PC-3 (cell line): ENCODE measurements at regions not wholly inside any gene's neighbourhood (a gene's known extent, or its start where the extent isn't known, plus 50 kb on each side); places are given as distances from the start of the nearest gene placed in this dataset.

Experiments
- ATAC-seq: fragments of 200-7000 bp; cut with Tn5 transposase; 2 replicates; pipeline ENCODE4 v1.9.1; 2020; ENCODE audit warnings: mild to moderate bottlenecking, moderate library complexity
- BruUV-seq: library from RNA; stranded (reverse); fragments of 400-500 nt; replicated peaks from 2 replicates; lab custom pipeline; 2021; lab: Mats Ljungman, UMichigan
- CTCF ChIA-PET: fragments of 300-600 bp; sonication (Branson Sonifier 250); formaldehyde crosslinking; loops from one replicate; lab custom pipeline; 2022; ENCODE audit warnings: antibody characterized with exemption; lab: Charles Lee
- POLR2A ChIA-PET: fragments of 300-600 bp; sonication (Branson Sonifier 250); formaldehyde crosslinking; loops from one replicate; lab custom pipeline; 2022; ENCODE audit warnings: antibody characterized with exemption; ENCODE audit not compliant: unreplicated experiment; lab: Charles Lee
- DNase-seq: peaks from one replicate; pipeline ENCODE4 v3.0.0-alpha.2; 2015
- H2AFZ ChIP-seq: fragments of 300-600 bp; sonication (generic); 2 replicates; pipeline ENCODE4 v1.6.0; 2016; ENCODE audit warnings: antibody characterized with exemption, low read length
- H3F3A ChIP-seq: fragments of 300-600 bp; sonication (generic); one replicate; pipeline ENCODE4 v1.6.0; 2017; ENCODE audit warnings: antibody characterized with exemption, low read length, control low read depth, mild to moderate bottlenecking; ENCODE audit not compliant: unreplicated experiment
- H3K27ac ChIP-seq: fragments of 300-600 bp; sonication (generic); 2 replicates; pipeline ENCODE4 v1.5.1; 2016; ENCODE audit warnings: mild to moderate bottlenecking, low read length
- H3K27me3 ChIP-seq: fragments of 300-600 bp; sonication (generic); 2 replicates; pipeline ENCODE4 v1.6.1; 2016; ENCODE audit warnings: low read length, mixed read lengths
- H3K36me3 ChIP-seq: fragments of 300-600 bp; sonication (generic); 2 replicates; pipeline ENCODE4 v1.6.1; 2016; ENCODE audit warnings: low read depth, mixed run types, low read length, mixed read lengths
- H3K4me1 ChIP-seq: fragments of 300-600 bp; sonication (generic); 2 replicates; pipeline ENCODE4 v1.5.1; 2016; ENCODE audit warnings: low read length; ENCODE audit not compliant: insufficient read depth
- H3K4me2 ChIP-seq: fragments of 300-600 bp; sonication (generic); 2 replicates; pipeline ENCODE4 v1.6.0; 2016; ENCODE audit warnings: low read length
- H3K4me3 ChIP-seq: fragments of 300-600 bp; sonication (generic); 2 replicates; pipeline ENCODE4 v1.5.1; 2016; ENCODE audit warnings: mild to moderate bottlenecking, low read length, mixed read lengths
- H3K79me2 ChIP-seq: fragments of 300-600 bp; sonication (generic); 2 replicates; pipeline ENCODE4 v1.6.1; 2017; ENCODE audit warnings: low read length, mixed read lengths
- H3K9ac ChIP-seq: fragments of 300-600 bp; sonication (generic); 2 replicates; pipeline ENCODE4 v1.6.0; 2016; ENCODE audit warnings: mild to moderate bottlenecking, low read length
- H3K9me2 ChIP-seq: fragments of 300-600 bp; sonication (generic); replicated peaks from 2 replicates; pipeline ENCODE4 v1.6.1; 2016; ENCODE audit warnings: mixed run types, low read length, mixed read lengths
- H3K9me3 ChIP-seq: fragments of 300-600 bp; sonication (generic); 2 replicates; pipeline ENCODE4 v1.6.1; 2016; ENCODE audit warnings: low read length, mixed read lengths
- H4K20me1 ChIP-seq: fragments of 300-600 bp; sonication (generic); 2 replicates; pipeline ENCODE4 v1.6.1; 2016; ENCODE audit warnings: low read length, mixed read lengths
- EZH2 ChIP-seq: fragments of 300-600 bp; sonication (generic); IDR thresholded peaks from one replicate; pipeline ENCODE4 v1.6.1; 2017; ENCODE audit warnings: antibody characterized with exemption, mild to moderate bottlenecking, low read length; ENCODE audit not compliant: unreplicated experiment
- EZH2phosphoT487 ChIP-seq: fragments of 300-600 bp; sonication (generic); IDR thresholded peaks from 2 replicates; pipeline ENCODE4 v1.6.1; 2018; ENCODE audit warnings: mild to moderate bottlenecking, antibody characterized with exemption, low read length, borderline replicate concordance
- intact Hi-C: fragments of 100-400 bp; cut with micrococcal nuclease; formaldehyde crosslinking; loops from 2 replicates; pipeline ENCODE4 v1.9.0; 2023
- TF ChIP-seq, protein P1 (sequence below): fragments of 300-600 bp; sonication (generic); conservative IDR thresholded peaks from 2 replicates; pipeline ENCODE4 v1.5.1; 2017; ENCODE audit warnings: antibody characterized with exemption, low read depth, mild to moderate bottlenecking, low read length

DNA sequence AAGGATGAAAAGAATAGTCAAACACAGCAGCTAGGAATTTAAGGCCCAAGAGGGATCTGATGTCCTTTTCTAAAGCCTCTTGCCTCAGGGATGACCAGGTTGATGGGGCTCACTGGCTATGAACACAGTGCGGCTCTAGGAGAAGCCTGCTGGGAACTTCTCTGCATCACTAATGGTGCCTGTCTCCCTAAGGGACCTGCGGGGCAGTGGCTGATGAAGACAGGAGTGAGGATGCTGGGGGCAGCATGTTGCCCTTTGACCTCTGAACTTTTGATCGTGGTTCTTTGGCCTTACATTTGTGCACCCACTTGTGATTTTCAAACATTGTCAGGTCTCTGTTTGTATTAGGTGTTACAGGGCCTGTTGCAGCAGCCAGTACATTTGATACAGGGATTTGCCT lies 64.9 kb upstream of the KLHL25 start:
- Histone ChIP-seq H3K4me3 (no peak overlapping the region), H3K79me2 (no peaks in the 10 kb centered on the region), H3K9me3 (no peaks in the 10 kb centered on the region), H3K9ac (no peak overlapping the region), H3K9me2 (no peaks in the 10 kb centered on the region), H3F3A (no peaks in the 10 kb centered on the region), H3K4me2 (no peak overlapping the region), H2AFZ (no peak overlapping the region), H3K27me3 (0 out of 2 replicates have a peak, but pooled peaks cover 12% of the 10 kb centered on the region), H3K4me1 (no peaks in the 10 kb centered on the region), H3K36me3 (no peaks in the 10 kb centered on the region), H4K20me1 (no peaks in the 10 kb centered on the region), H3K27ac (no peak overlapping the region)
- ATAC-seq (no peak), DNase-seq (no peak)
- no TSS peak for BruUV-seq
- CTCF ChIA-PET = no interaction called here
- intact Hi-C loops = no loop called here
- POLR2A ChIA-PET = no interaction called here
- no peak for TF ChIP-seq EZH2
- TF ChIP-seq, protein P1, sequence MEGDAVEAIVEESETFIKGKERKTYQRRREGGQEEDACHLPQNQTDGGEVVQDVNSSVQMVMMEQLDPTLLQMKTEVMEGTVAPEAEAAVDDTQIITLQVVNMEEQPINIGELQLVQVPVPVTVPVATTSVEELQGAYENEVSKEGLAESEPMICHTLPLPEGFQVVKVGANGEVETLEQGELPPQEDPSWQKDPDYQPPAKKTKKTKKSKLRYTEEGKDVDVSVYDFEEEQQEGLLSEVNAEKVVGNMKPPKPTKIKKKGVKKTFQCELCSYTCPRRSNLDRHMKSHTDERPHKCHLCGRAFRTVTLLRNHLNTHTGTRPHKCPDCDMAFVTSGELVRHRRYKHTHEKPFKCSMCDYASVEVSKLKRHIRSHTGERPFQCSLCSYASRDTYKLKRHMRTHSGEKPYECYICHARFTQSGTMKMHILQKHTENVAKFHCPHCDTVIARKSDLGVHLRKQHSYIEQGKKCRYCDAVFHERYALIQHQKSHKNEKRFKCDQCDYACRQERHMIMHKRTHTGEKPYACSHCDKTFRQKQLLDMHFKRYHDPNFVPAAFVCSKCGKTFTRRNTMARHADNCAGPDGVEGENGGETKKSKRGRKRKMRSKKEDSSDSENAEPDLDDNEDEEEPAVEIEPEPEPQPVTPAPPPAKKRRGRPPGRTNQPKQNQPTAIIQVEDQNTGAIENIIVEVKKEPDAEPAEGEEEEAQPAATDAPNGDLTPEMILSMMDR = no peak
- TF ChIP-seq EZH2phosphoT487 = no peak

GRCh38 chr15:85860394-85861161 lies 65.9 kb upstream of the KLHL25 start:
- Histone ChIP-seq H3F3A (no peaks in the 10 kb centered on the region), H3K9me2 (no peaks in the 10 kb centered on the region), H3K4me2 (no peak overlapping the region), H3K4me3 (no peak overlapping the region), H2AFZ (no peak overlapping the region), H3K36me3 (no peaks in the 10 kb centered on the region), H3K27me3 (0 out of 2 replicates have a peak, but pooled peaks cover 12% of the 10 kb centered on the region), H3K9me3 (no peaks in the 10 kb centered on the region), H3K4me1 (no peaks in the 10 kb centered on the region), H3K27ac (no peak overlapping the region), H3K79me2 (no peaks in the 10 kb centered on the region), H4K20me1 (no peaks in the 10 kb centered on the region), H3K9ac (no peak overlapping the region)
- TF ChIP-seq, protein P1 = no peak
- TF ChIP-seq EZH2 = no peak
- TF ChIP-seq EZH2phosphoT487 = no peak
- ATAC-seq = no peak
- intact Hi-C loops = no loop called here
- POLR2A ChIA-PET = no interaction called here
- DNase-seq = no peak
- BruUV-seq = no TSS peak
- CTCF ChIA-PET = no interaction called here

- Histone ChIP-seq H3K27ac (no peak overlapping the region), H3K9me3 (no peaks in the 10 kb centered on the region), H3K79me2 (no peaks in the 10 kb centered on the region), H3K4me2 (no peak overlapping the region), H3K9ac (no peak overlapping the region), H3K4me3 (no peak overlapping the region), H3K4me1 (no peaks in the 10 kb centered on the region), H3K36me3 (no peaks in the 10 kb centered on the region), H3F3A (no peaks in the 10 kb centered on the region), H4K20me1 (no peaks in the 10 kb centered on the region), H3K9me2 (no peaks in the 10 kb centered on the region), H2AFZ (no peak overlapping the region), H3K27me3 (peaks cover 30% of the 10 kb centered on the region)
- intact Hi-C loops = no loop called here
- no TSS peak for BruUV-seq
- POLR2A ChIA-PET = no interaction called here
- peak; percentile 62 for DNase-seq
- ATAC-seq = peak; percentile 76
- TF ChIP-seq, protein P1 = peak; percentile 80
- TF ChIP-seq EZH2 = no peak
- no peak for TF ChIP-seq EZH2phosphoT487
- CTCF ChIA-PET = no interaction called here
Measured at GRCh38 chr15:85865070-85865684, 70.5 kb upstream of the KLHL25 start.
